Calu3 (cell line): ENCODE measurements at regions not wholly inside any gene's neighbourhood (a gene's known extent, or its start where the extent isn't known, plus 50 kb on each side); places are given as distances from the start of the nearest gene placed in this dataset.

Source experiments
- BruUV-seq: library from RNA; stranded (reverse); fragments of 400-500 nt; replicated peaks from 2 replicates; lab custom pipeline; 2021; lab: Mats Ljungman, UMichigan
- CTCF ChIA-PET: fragments of 300-600 bp; sonication (Branson Sonifier 250); formaldehyde crosslinking; loops from one replicate; lab custom pipeline; 2022; ENCODE audit warnings: antibody characterized with exemption; lab: Charles Lee
- DNase-seq: peaks from one replicate; pipeline ENCODE4 v3.0.0; 2022
- H3K27ac Mint-ChIP-seq: one replicate; pipeline ENCODE4 v1.8.0; 2022; ENCODE audit warnings: mixed read lengths; ENCODE audit not compliant: unreplicated experiment
- H3K27me3 Mint-ChIP-seq: one replicate; pipeline ENCODE4 v1.8.0; 2022; ENCODE audit warnings: mixed read lengths; ENCODE audit not compliant: unreplicated experiment
- H3K36me3 Mint-ChIP-seq: one replicate; pipeline ENCODE4 v1.8.0; 2022; ENCODE audit warnings: mild to moderate bottlenecking, moderate library complexity, mixed read lengths; ENCODE audit not compliant: insufficient read depth, unreplicated experiment
- H3K4me1 Mint-ChIP-seq: one replicate; pipeline ENCODE4 v1.8.0; 2022; ENCODE audit warnings: mild to moderate bottlenecking, low read depth, mixed read lengths; ENCODE audit not compliant: unreplicated experiment
- H3K4me3 Mint-ChIP-seq: one replicate; pipeline ENCODE4 v1.8.0; 2022; ENCODE audit warnings: mild to moderate bottlenecking, low read depth, moderate library complexity, mixed read lengths; ENCODE audit not compliant: unreplicated experiment
- H3K9me3 Mint-ChIP-seq: one replicate; pipeline ENCODE4 v1.8.0; 2022; ENCODE audit warnings: low read depth, mixed read lengths; ENCODE audit not compliant: unreplicated experiment
- intact Hi-C: fragments of 100-400 bp; cut with micrococcal nuclease; formaldehyde crosslinking; loops from one replicate; pipeline ENCODE4 v1.10.0; 2022; ENCODE audit not compliant: unreplicated experiment
- TF ChIP-seq, protein P1 (sequence below): fragments of 200-600 bp; IDR thresholded peaks from one replicate; pipeline ENCODE4 v1.8.0; 2022; ENCODE audit warnings: antibody characterized with exemption; ENCODE audit not compliant: unreplicated experiment

DNA sequence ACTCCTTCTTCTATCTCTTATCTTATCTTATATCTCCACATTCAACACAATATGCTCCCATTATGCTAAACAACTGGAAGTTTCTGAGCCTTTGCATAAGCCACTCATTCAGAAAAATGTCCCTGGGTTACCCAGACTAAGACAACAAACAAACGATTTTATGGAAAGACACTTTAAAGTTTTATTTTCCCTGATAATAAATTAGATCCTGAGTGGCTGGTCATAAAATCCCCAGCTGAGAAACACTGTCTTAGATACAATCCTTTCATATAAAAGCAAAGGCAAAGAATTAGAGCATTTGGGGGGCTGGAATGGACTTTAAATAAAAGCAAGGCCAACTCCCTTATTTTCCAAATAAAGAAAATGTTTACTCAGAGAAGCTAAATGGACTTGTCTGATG lies 322.3 kb downstream of the GBE1 start:
- TF ChIP-seq, protein P1, sequence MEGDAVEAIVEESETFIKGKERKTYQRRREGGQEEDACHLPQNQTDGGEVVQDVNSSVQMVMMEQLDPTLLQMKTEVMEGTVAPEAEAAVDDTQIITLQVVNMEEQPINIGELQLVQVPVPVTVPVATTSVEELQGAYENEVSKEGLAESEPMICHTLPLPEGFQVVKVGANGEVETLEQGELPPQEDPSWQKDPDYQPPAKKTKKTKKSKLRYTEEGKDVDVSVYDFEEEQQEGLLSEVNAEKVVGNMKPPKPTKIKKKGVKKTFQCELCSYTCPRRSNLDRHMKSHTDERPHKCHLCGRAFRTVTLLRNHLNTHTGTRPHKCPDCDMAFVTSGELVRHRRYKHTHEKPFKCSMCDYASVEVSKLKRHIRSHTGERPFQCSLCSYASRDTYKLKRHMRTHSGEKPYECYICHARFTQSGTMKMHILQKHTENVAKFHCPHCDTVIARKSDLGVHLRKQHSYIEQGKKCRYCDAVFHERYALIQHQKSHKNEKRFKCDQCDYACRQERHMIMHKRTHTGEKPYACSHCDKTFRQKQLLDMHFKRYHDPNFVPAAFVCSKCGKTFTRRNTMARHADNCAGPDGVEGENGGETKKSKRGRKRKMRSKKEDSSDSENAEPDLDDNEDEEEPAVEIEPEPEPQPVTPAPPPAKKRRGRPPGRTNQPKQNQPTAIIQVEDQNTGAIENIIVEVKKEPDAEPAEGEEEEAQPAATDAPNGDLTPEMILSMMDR: no peak
- CTCF ChIA-PET: no interaction called here
- intact Hi-C loops: no loop called here
- H3K27me3 Mint-ChIP-seq: no peaks in the 10 kb centered on the region
- H3K27ac Mint-ChIP-seq: no peak overlapping the region
- no peaks in the 10 kb centered on the region for H3K36me3 Mint-ChIP-seq
- BruUV-seq: no TSS peak
- no peak for DNase-seq
- H3K4me1 Mint-ChIP-seq: no peaks in the 10 kb centered on the region
- peaks cover 4% of the 10 kb centered on the region for H3K9me3 Mint-ChIP-seq
- H3K4me3 Mint-ChIP-seq: no peak overlapping the region

DNA sequence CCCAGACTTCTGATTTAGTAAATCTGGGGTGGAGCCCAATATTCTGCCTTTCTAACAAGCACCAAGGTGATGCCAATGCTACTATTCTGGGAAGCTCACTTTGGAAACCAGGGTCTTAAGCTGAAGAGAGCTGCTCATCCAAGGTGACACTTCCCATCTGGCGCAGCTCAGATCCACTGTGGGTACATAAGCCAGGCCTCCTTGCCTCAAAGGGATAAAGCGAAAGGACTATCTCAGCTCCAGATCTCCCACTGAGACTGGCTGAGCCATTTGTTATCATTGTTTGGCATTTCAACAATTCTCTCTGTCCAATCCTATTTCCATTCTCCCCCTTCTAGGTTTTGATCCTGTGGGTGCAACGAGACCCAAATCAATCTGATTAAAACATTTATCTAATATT lies 323.8 kb downstream of the GBE1 start:
- CTCF ChIA-PET: no interaction called here

DNA sequence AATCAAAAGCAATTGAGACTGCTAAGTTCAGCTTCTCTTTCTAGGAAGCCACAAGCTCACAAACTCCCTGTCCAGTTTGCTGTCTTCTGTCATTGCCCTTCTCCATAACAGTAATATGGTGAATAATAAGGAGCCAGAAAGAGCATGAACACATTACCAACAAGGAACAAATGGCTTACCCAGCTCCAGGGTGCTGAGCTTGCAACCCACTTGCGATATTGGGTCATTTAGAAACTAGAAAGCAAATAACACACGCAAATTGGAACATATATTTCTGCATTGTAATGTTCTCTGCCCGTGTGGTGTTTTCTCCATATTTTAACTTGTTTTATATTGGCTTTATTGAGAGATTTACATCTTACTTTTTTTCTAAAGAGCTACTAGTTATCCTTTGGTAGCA lies 325.3 kb downstream of the GBE1 start:
- no peaks in the 10 kb centered on the region for H3K4me1 Mint-ChIP-seq
- H3K9me3 Mint-ChIP-seq: peaks cover 4% of the 10 kb centered on the region
- H3K27ac Mint-ChIP-seq: no peak overlapping the region
- intact Hi-C loops: no loop called here
- BruUV-seq: no TSS peak
- DNase-seq: no peak
- CTCF ChIA-PET: no interaction called here
- TF ChIP-seq, protein P1: no peak
- H3K27me3 Mint-ChIP-seq: no peaks in the 10 kb centered on the region
- no peak overlapping the region for H3K4me3 Mint-ChIP-seq
- no peaks in the 10 kb centered on the region for H3K36me3 Mint-ChIP-seq

More for the DNA sequence above, 323.8 kb downstream of the GBE1 start:
- intact Hi-C loops: no loop called here
- no TSS peak for BruUV-seq
- no peaks in the 10 kb centered on the region for H3K4me1 Mint-ChIP-seq
- no peak overlapping the region for H3K4me3 Mint-ChIP-seq
- TF ChIP-seq, protein P1: no peak
- H3K27ac Mint-ChIP-seq: no peak overlapping the region
- no peaks in the 10 kb centered on the region for H3K36me3 Mint-ChIP-seq
- no peak for DNase-seq
- no peaks in the 10 kb centered on the region for H3K27me3 Mint-ChIP-seq
- H3K9me3 Mint-ChIP-seq: peaks cover 4% of the 10 kb centered on the region

DNA sequence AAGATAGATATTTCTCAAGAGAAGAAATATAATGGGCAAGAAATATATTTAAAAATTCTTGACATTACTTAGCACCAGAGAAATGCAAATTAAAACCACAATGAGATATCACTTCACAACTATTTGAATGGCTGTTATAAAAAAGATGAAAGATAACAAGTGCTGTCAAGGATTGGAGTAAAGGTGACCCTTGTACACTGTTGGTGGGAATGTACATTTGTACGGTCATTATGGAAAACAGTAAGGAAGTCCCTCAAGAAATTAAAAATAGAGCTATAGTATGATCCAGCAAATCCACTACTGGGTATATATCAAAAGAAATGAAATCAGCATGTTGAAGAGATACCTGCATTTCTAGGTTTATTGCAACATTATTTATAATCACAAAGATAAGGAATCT lies 326.4 kb downstream of the GBE1 start:
- CTCF ChIA-PET: no interaction called here

More for the DNA sequence above, 326.4 kb downstream of the GBE1 start:
- no peak for DNase-seq
- intact Hi-C loops: no loop called here
- Mint-ChIP-seq H3K36me3 (no peaks in the 10 kb centered on the region), H3K9me3 (peaks cover 4% of the 10 kb centered on the region), H3K4me1 (no peaks in the 10 kb centered on the region), H3K27ac (no peak overlapping the region), H3K4me3 (no peak overlapping the region), H3K27me3 (no peaks in the 10 kb centered on the region)
- BruUV-seq: no TSS peak
- TF ChIP-seq, protein P1: no peak
